Neuronal stem cell (in vitro differentiated cells): ENCODE measurements at regions not wholly inside any gene's neighbourhood (a gene's known extent, or its start where the extent isn't known, plus 50 kb on each side); places are given as distances from the start of the nearest gene placed in this dataset.

Source experiments
- DNase-seq: peaks from one replicate; pipeline ENCODE4 v3.0.0-alpha.2; 2013; ENCODE audit warnings: low spot score
- H2AFZ ChIP-seq: one replicate; pipeline ENCODE4 v1.6.1; 2013; ENCODE audit warnings: mild to moderate bottlenecking, low read length, inconsistent platforms
- H2AK5ac ChIP-seq: 2 replicates; pipeline ENCODE4 v1.6.1; 2013; ENCODE audit warnings: low read depth, mild to moderate bottlenecking, inconsistent platforms, low read length, moderate library complexity, mixed read lengths
- H2BK120ac ChIP-seq: 2 replicates; pipeline ENCODE4 v1.6.1; 2013; ENCODE audit warnings: low read depth, mild to moderate bottlenecking, inconsistent platforms, low read length, moderate library complexity, mixed read lengths
- H2BK12ac ChIP-seq: one replicate; pipeline ENCODE4 v1.6.1; 2013; ENCODE audit warnings: low read length, inconsistent platforms
- H2BK15ac ChIP-seq: 2 replicates; pipeline ENCODE4 v1.6.1; 2013; ENCODE audit warnings: mild to moderate bottlenecking, low read length, inconsistent platforms, mixed read lengths
- H2BK5ac ChIP-seq: one replicate; pipeline ENCODE4 v1.6.1; 2013; ENCODE audit warnings: inconsistent platforms, mild to moderate bottlenecking, low read length, moderate library complexity
- H3K14ac ChIP-seq: one replicate; pipeline ENCODE4 v1.6.1; 2013; ENCODE audit warnings: low read length, inconsistent platforms
- H3K18ac ChIP-seq: 2 replicates; pipeline ENCODE4 v1.6.1; 2013; ENCODE audit warnings: low read length, inconsistent platforms
- H3K23ac ChIP-seq: 2 replicates; pipeline ENCODE4 v1.6.1; 2013; ENCODE audit warnings: low read depth, mild to moderate bottlenecking, mixed read lengths, low read length, inconsistent platforms; ENCODE audit not compliant: poor library complexity
- H3K27ac ChIP-seq: replicated peaks from 3 replicates; pipeline ENCODE4 v1.5.1; 2013; ENCODE audit warnings: low read length, inconsistent platforms
- H3K27me3 ChIP-seq, 3 experiments: 2 replicates each; pipeline ENCODE4 v1.6.1; 2013; ENCODE audit warnings: low read length in 3 of 3, mild to moderate bottlenecking in 2 of 3, inconsistent platforms in 1 of 3, low read depth in 1 of 3, mixed read lengths in 1 of 3, moderate library complexity in 1 of 3; ENCODE audit not compliant: control insufficient read depth in 3 of 3, insufficient read depth in 3 of 3
- H3K36me3 ChIP-seq, 2 donors: replicated peaks in 1 of 2; 2 replicates each; pipeline ENCODE4 v1.6.1; 2013; ENCODE audit warnings: low read length in 2 of 2; ENCODE audit not compliant: control insufficient read depth in 2 of 2, insufficient read depth in 2 of 2
- H3K4ac ChIP-seq: 2 replicates; pipeline ENCODE4 v1.6.1; 2013; ENCODE audit warnings: inconsistent platforms, mild to moderate bottlenecking, low read length, moderate library complexity
- H3K4me1 ChIP-seq, 2 donors: 1 replicate in 1 of 2; 2 replicates in 1 of 2; pipeline ENCODE4 v1.6.1; 2013; ENCODE audit warnings: low read length in 2 of 2, low read depth in 1 of 2; ENCODE audit not compliant: control insufficient read depth in 2 of 2, insufficient read depth in 1 of 2
- H3K4me2 ChIP-seq: one replicate; pipeline ENCODE4 v1.6.1; 2013; ENCODE audit warnings: mild to moderate bottlenecking, low read length, inconsistent platforms; ENCODE audit not compliant: insufficient read depth, poor library complexity, severe bottlenecking
- H3K4me3 ChIP-seq, 2 donors: 2 replicates each; pipeline ENCODE4 v1.5.1; 2013; ENCODE audit warnings: low read length in 2 of 2, mild to moderate bottlenecking in 2 of 2, inconsistent platforms in 1 of 2, moderate library complexity in 1 of 2
- H3K79me1 ChIP-seq: one replicate; pipeline ENCODE4 v1.6.1; 2013; ENCODE audit warnings: low read depth, mild to moderate bottlenecking, inconsistent platforms, low read length, moderate library complexity
- H3K9ac ChIP-seq: one replicate; pipeline ENCODE4 v1.6.1; 2013; ENCODE audit warnings: mild to moderate bottlenecking, low read depth, low read length, inconsistent platforms; ENCODE audit not compliant: poor library complexity
- H3K9me3 ChIP-seq, 2 donors: replicated peaks in 1 of 2; 2 replicates each; pipeline versions ENCODE3 to v1.6.1; 2013; ENCODE audit warnings: low read length in 2 of 2, mild to moderate bottlenecking in 2 of 2, inconsistent platforms in 1 of 2, low read depth in 1 of 2, mixed read lengths in 1 of 2, moderate library complexity in 1 of 2; ENCODE audit not compliant: control insufficient read depth in 2 of 2, insufficient read depth in 1 of 2
- H4K8ac ChIP-seq: one replicate; pipeline ENCODE4 v1.6.1; 2013; ENCODE audit warnings: low read depth, mild to moderate bottlenecking, inconsistent platforms, low read length, moderate library complexity
- H4K91ac ChIP-seq: one replicate; pipeline ENCODE4 v1.6.1; 2013; ENCODE audit warnings: low read length, low read depth, mild to moderate bottlenecking, inconsistent platforms; ENCODE audit not compliant: poor library complexity
- WGBS, 2 donors: extraction: QIAGEN DNeasy Blood & Tissue Kit; methylation state at CpG; one replicate each; pipeline ENCODE4 v1.1.7; 2013; ENCODE audit warnings: missing lambda C conversion rate in 2 of 2, mixed read lengths in 1 of 2; ENCODE audit not compliant: insufficient read length in 2 of 2, insufficient replicate concordance in 1 of 2; ENCODE audit errors: extremely low coverage in 2 of 2; 5-methylcytosine and 5-hydroxymethylcytosine counted together

- Histone ChIP-seq H3K14ac (no peak overlapping the region), H2BK5ac (no peak overlapping the region), H3K4me1 (peaks cover 4 to 6% of the 10 kb centered on the region in 2 donors), H3K9ac (no peak overlapping the region), H3K4ac (no peak overlapping the region), H2BK120ac (no peak overlapping the region), H3K4me3 (no peak overlapping the region), H4K91ac (no peak overlapping the region), H3K27ac (no peak overlapping the region), H3K36me3 (no peaks in the 10 kb centered on the region), H3K79me1 (no peaks in the 10 kb centered on the region), H2BK12ac (no peak overlapping the region), H2BK15ac (no peak overlapping the region), H2AK5ac (no peak overlapping the region), H3K18ac (no peak overlapping the region), H3K23ac (no peak overlapping the region), H4K8ac (no peak overlapping the region), H3K27me3 (no peaks in the 10 kb centered on the region), H3K9me3 (no peaks in the 10 kb centered on the region), H3K4me2 (no peak overlapping the region), H2AFZ (no peak overlapping the region)
- DNase-seq = no peak
- no CpG with 5 or more reads among the region's 1 CpG for WGBS, 2 donors
Observed at GRCh38 chr1:175845985-175846384, 102.6 kb upstream of the TNR start.

GRCh38 chr1:175845338-175845737, 101.9 kb upstream of the TNR start:
- no peak overlapping the region for H2BK5ac ChIP-seq
- no peak overlapping the region for H2AFZ ChIP-seq

GRCh38 chr1:175844877-175845276, 101.5 kb upstream of the TNR start:
- Histone ChIP-seq H3K4me3 (no peak overlapping the region), H3K4me2 (no peak overlapping the region), H2BK5ac (no peak overlapping the region), H4K91ac (no peak overlapping the region), H4K8ac (no peak overlapping the region), H2AK5ac (no peak overlapping the region), H3K4me1 (peaks cover 4 to 6% of the 10 kb centered on the region in 2 donors), H3K36me3 (no peaks in the 10 kb centered on the region), H3K18ac (no peak overlapping the region), H3K14ac (no peak overlapping the region), H3K4ac (no peak overlapping the region), H2AFZ (no peak overlapping the region), H3K9me3 (no peaks in the 10 kb centered on the region), H2BK120ac (no peak overlapping the region), H3K9ac (no peak overlapping the region), H2BK15ac (no peak overlapping the region), H2BK12ac (no peak overlapping the region), H3K27ac (no peak overlapping the region), H3K23ac (no peak overlapping the region), H3K27me3 (no peaks in the 10 kb centered on the region), H3K79me1 (no peaks in the 10 kb centered on the region)
- WGBS, 2 donors = no CpG with 5 or more reads among the region's 2 CpGs
- DNase-seq = no peak

More at GRCh38 chr1:175845338-175845737, 101.9 kb upstream of the TNR start:
- H4K8ac ChIP-seq = no peak overlapping the region
- no peak overlapping the region for H3K14ac ChIP-seq
- H3K18ac ChIP-seq = no peak overlapping the region
- no peak overlapping the region for H3K4ac ChIP-seq
- no peak overlapping the region for H2BK15ac ChIP-seq
- H4K91ac ChIP-seq = no peak overlapping the region
- H3K79me1 ChIP-seq = no peaks in the 10 kb centered on the region
- no peaks in the 10 kb centered on the region for H3K27me3 ChIP-seq
- no peak overlapping the region for H2AK5ac ChIP-seq
- no peak overlapping the region for H3K23ac ChIP-seq
- no peak overlapping the region for H2BK120ac ChIP-seq
- H3K4me1 ChIP-seq = peaks cover 4 to 6% of the 10 kb centered on the region in 2 donors
- no peak overlapping the region for H3K4me3 ChIP-seq
- H3K9ac ChIP-seq = no peak overlapping the region
- H3K4me2 ChIP-seq = no peak overlapping the region
- WGBS, 2 donors = no CpG with 5 or more reads among the region's 3 CpGs
- H3K27ac ChIP-seq = no peak overlapping the region
- H3K9me3 ChIP-seq = no peaks in the 10 kb centered on the region
- no peak overlapping the region for H2BK12ac ChIP-seq
- no peaks in the 10 kb centered on the region for H3K36me3 ChIP-seq
- DNase-seq = no peak

- H3K14ac ChIP-seq = no peak overlapping the region
- no peak overlapping the region for H3K18ac ChIP-seq
- H2BK15ac ChIP-seq = no peak overlapping the region
- H4K8ac ChIP-seq = no peak overlapping the region
- no peak overlapping the region for H2AFZ ChIP-seq
- H3K4me2 ChIP-seq = no peak overlapping the region
- no peak overlapping the region for H2BK120ac ChIP-seq
- H3K27me3 ChIP-seq = no peaks in the 10 kb centered on the region
- no peak overlapping the region for H3K4me3 ChIP-seq
- H3K9ac ChIP-seq = no peak overlapping the region
- H3K27ac ChIP-seq = no peak overlapping the region
- no peak for DNase-seq
- peaks cover 4 to 6% of the 10 kb centered on the region in 2 donors for H3K4me1 ChIP-seq
- no peak overlapping the region for H4K91ac ChIP-seq
- no peak overlapping the region for H2AK5ac ChIP-seq
- whole genome bisulfite sequencing, 2 donors = no CpG with 5 or more reads among the region's 1 CpG
- H3K36me3 ChIP-seq = no peaks in the 10 kb centered on the region
- H3K9me3 ChIP-seq = no peaks in the 10 kb centered on the region
- H2BK12ac ChIP-seq = no peak overlapping the region
- no peak overlapping the region for H3K23ac ChIP-seq
- no peak overlapping the region for H3K4ac ChIP-seq
- no peaks in the 10 kb centered on the region for H3K79me1 ChIP-seq
- H2BK5ac ChIP-seq = no peak overlapping the region
Observed at GRCh38 chr1:175842550-175842949, 99.2 kb upstream of the TNR start.
